CD14-positive monocyte (primary cell): ENCODE measurements at regions not wholly inside any gene's neighbourhood (a gene's known extent, or its start where the extent isn't known, plus 50 kb on each side); places are given as distances from the start of the nearest gene placed in this dataset.

Experiments used
- DNase-seq, 3 donors: peaks; one replicate each; pipeline ENCODE4 v3.0.0-alpha.2; 2011 to 2022
- H2AFZ ChIP-seq: 2 replicates; pipeline ENCODE4 v1.6.0; 2012; ENCODE audit warnings: mild to moderate bottlenecking, low read depth, low read length, inconsistent platforms; ENCODE audit not compliant: insufficient read depth, poor library complexity, severe bottlenecking
- H3K27ac ChIP-seq, 2 donors: 1 replicate in 1 of 2; 2 replicates in 1 of 2; pipeline ENCODE4 v1.5.1; 2012 to 2013; ENCODE audit warnings: low read length in 2 of 2, control low read depth in 1 of 2, inconsistent platforms in 1 of 2, low read depth in 1 of 2, mild to moderate bottlenecking in 1 of 2
- H3K27me3 ChIP-seq, 2 donors: one replicate each; pipeline versions ENCODE4 v1.6.0 to v1.6.1; 2011 to 2013; ENCODE audit warnings: low read length in 2 of 2; ENCODE audit not compliant: control insufficient read depth in 2 of 2, insufficient read depth in 2 of 2
- H3K36me3 ChIP-seq, 2 donors: replicated peaks in 1 of 2; 1 replicate in 1 of 2; 2 replicates in 1 of 2; pipeline versions ENCODE4 v1.5.1 to v1.6.1; 2012 to 2013; ENCODE audit warnings: low read length in 2 of 2, control low read depth in 1 of 2, inconsistent platforms in 1 of 2, mild to moderate bottlenecking in 1 of 2; ENCODE audit not compliant: insufficient read depth in 2 of 2, control insufficient read depth in 1 of 2
- H3K4me1 ChIP-seq, 2 donors: 1 replicate in 1 of 2; 2 replicates in 1 of 2; pipeline versions ENCODE4 v1.5.1 to v1.6.1; 2012 to 2013; ENCODE audit warnings: low read length in 2 of 2, control low read depth in 1 of 2, inconsistent platforms in 1 of 2, mild to moderate bottlenecking in 1 of 2, moderate library complexity in 1 of 2; ENCODE audit not compliant: insufficient read depth in 2 of 2, control insufficient read depth in 1 of 2
- H3K4me2 ChIP-seq: replicated peaks from 2 replicates; pipeline ENCODE3; 2012; ENCODE audit warnings: low read length, moderate library complexity, mild to moderate bottlenecking; ENCODE audit not compliant: poor library complexity, severe bottlenecking; ENCODE audit errors: extremely low read depth
- H3K4me3 ChIP-seq, 3 experiments: fragments of 200-600 bp in 1 of 3; sonication (generic) in 1 of 3; replicated peaks in 1 of 3; 1 replicate in 2 of 3; 2 replicates in 1 of 3; pipeline ENCODE4 v1.5.1; 2011 to 2013; ENCODE audit warnings: low read length in 3 of 3, mild to moderate bottlenecking in 3 of 3, control low read depth in 2 of 3, low read depth in 2 of 3, inconsistent platforms in 1 of 3, moderate library complexity in 1 of 3
- H3K79me2 ChIP-seq: 2 replicates; pipeline ENCODE4 v1.6.0; 2012; ENCODE audit warnings: mild to moderate bottlenecking, control low read depth, inconsistent platforms, low read length, moderate library complexity; ENCODE audit not compliant: insufficient read depth
- H3K9ac ChIP-seq: 2 replicates; pipeline ENCODE4 v1.6.0; 2017; ENCODE audit warnings: low read length, mild to moderate bottlenecking; ENCODE audit not compliant: insufficient read depth, poor library complexity, severe bottlenecking
- H3K9me3 ChIP-seq, 2 donors: replicated peaks in 1 of 2; 1 replicate in 1 of 2; 2 replicates in 1 of 2; pipeline versions ENCODE4 v1.5.1 to v1.6.1; 2012 to 2013; ENCODE audit warnings: low read length in 2 of 2, control low read depth in 1 of 2; ENCODE audit not compliant: control insufficient read depth in 1 of 2, insufficient read depth in 1 of 2
- H4K20me1 ChIP-seq: 2 replicates; pipeline ENCODE4 v1.6.0; 2012; ENCODE audit warnings: mild to moderate bottlenecking, low read length, control low read depth, moderate library complexity; ENCODE audit not compliant: insufficient read depth
- H3K27ac Mint-ChIP-seq, 7 donors: one replicate each; pipeline ENCODE4 v1.8.0; 2020; ENCODE audit warnings: mild to moderate bottlenecking in 7 of 7, mixed read lengths in 7 of 7, moderate library complexity in 6 of 7, inconsistent platforms in 2 of 7
- H3K27me3 Mint-ChIP-seq, 3 donors: one replicate each; pipeline ENCODE4 v1.8.0; 2021 to 2022; ENCODE audit warnings: low read depth in 3 of 3, mild to moderate bottlenecking in 3 of 3, mixed read lengths in 3 of 3, moderate library complexity in 3 of 3, inconsistent platforms in 1 of 3
- H3K36me3 Mint-ChIP-seq, 2 donors: one replicate each; pipeline ENCODE4 v1.8.0; 2020; ENCODE audit warnings: mixed read lengths in 2 of 2, inconsistent platforms in 1 of 2, mild to moderate bottlenecking in 1 of 2
- H3K4me1 Mint-ChIP-seq: one replicate; pipeline ENCODE4 v1.8.0; 2020; ENCODE audit warnings: mild to moderate bottlenecking, mixed read lengths
- H3K4me3 Mint-ChIP-seq, 2 donors: one replicate each; pipeline ENCODE4 v1.8.0; 2020; ENCODE audit warnings: mild to moderate bottlenecking in 2 of 2, mixed read lengths in 2 of 2, moderate library complexity in 1 of 2
- H3K9me3 Mint-ChIP-seq, 7 donors: one replicate each; pipeline ENCODE4 v1.8.0; 2020 to 2022; ENCODE audit warnings: mixed read lengths in 7 of 7, mild to moderate bottlenecking in 6 of 7, moderate library complexity in 6 of 7, inconsistent platforms in 2 of 7
- CTCF ChIP-seq: fragments of 200-600 bp; IDR thresholded peaks from one replicate; pipeline ENCODE4 v1.8.0; 2022; ENCODE audit warnings: antibody characterized with exemption, mild to moderate bottlenecking
- WGBS: methylation state at CpG from one replicate; pipeline ENCODE4 v1.1.5; 2013; ENCODE audit warnings: missing lambda C conversion rate; ENCODE audit not compliant: insufficient coverage; 5-methylcytosine and 5-hydroxymethylcytosine counted together
- intact Hi-C, 2 donors: fragments of 100-400 bp; cut with micrococcal nuclease; formaldehyde crosslinking; loops; one replicate each; pipeline versions ENCODE4 v1.15.0 to v1.15.1; 2023

GRCh38 chr7:16284581-16284980 is 136.8 kb downstream of the CRPPA start:
- H3K27me3 Mint-ChIP-seq: no peaks in the 10 kb centered on the region
- peaks cover 0 to 7% (median 4%) of the 10 kb centered on the region in 7 donors for H3K9me3 Mint-ChIP-seq
- H3K4me3 Mint-ChIP-seq: no peak overlapping the region
- no peak for DNase-seq
- peaks cover 0 to 7% of the 10 kb centered on the region in 2 donors for H3K9me3 ChIP-seq
- no CpG with 5 or more reads among the region's 4 CpGs for WGBS
- intact Hi-C loops: no loop called here
- H4K20me1 ChIP-seq: no peaks in the 10 kb centered on the region
- H3K4me1 ChIP-seq: no peaks in the 10 kb centered on the region
- no peaks in the 10 kb centered on the region for H3K79me2 ChIP-seq
- H3K4me1 Mint-ChIP-seq: no peaks in the 10 kb centered on the region
- H2AFZ ChIP-seq: no peak overlapping the region
- no peaks in the 10 kb centered on the region for H3K36me3 Mint-ChIP-seq
- H3K4me3 ChIP-seq: no peak overlapping the region
- H3K27me3 ChIP-seq: no peaks in the 10 kb centered on the region
- no peak overlapping the region for H3K27ac ChIP-seq
- no peak overlapping the region for H3K4me2 ChIP-seq
- no peak for TF ChIP-seq CTCF
- no peak overlapping the region for H3K9ac ChIP-seq
- no peak overlapping the region for H3K27ac Mint-ChIP-seq
- no peaks in the 10 kb centered on the region for H3K36me3 ChIP-seq

DNA sequence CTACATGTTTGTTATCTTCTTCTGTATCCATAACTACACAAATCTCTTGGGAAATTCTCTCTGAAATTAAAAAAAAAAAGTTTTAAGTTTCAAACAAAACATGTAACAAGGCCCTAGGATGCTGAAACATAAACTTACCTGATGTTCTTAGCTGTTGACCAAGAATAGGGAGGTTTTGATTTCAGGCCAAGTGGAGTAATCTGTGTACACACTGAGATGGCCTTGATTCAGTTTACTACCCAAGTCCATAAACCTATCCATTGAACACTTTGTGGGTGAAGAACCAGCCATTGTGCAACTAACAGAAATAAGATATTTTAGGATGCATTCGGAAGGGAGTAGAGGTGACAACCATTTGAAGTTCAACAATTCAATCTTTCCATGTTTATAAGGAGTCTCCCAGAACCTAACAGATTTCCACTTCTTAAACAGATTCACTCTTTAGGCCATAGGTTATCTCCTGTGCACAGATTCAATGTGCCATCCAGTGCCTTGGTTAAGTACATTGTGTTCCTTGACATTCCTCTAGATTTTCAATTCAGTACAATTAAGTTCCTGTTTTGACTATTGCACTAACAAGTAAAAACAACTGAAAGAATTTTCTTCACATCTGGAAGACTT is 143.1 kb downstream of the CRPPA start:
- Histone ChIP-seq H3K9me3 (peaks cover 0 to 12% of the 10 kb centered on the region in 2 donors), H3K79me2 (no peaks in the 10 kb centered on the region), H3K27ac (no peak overlapping the region), H4K20me1 (no peaks in the 10 kb centered on the region), H3K4me1 (no peaks in the 10 kb centered on the region), H3K9ac (no peak overlapping the region), H2AFZ (no peak overlapping the region), H3K4me2 (no peak overlapping the region), H3K27me3 (no peaks in the 10 kb centered on the region), H3K36me3 (no peaks in the 10 kb centered on the region), H3K4me3 (no peak overlapping the region)
- Mint-ChIP-seq H3K27me3 (no peaks in the 10 kb centered on the region), H3K27ac (no peak overlapping the region), H3K4me3 (no peak overlapping the region), H3K36me3 (no peaks in the 10 kb centered on the region), H3K4me1 (no peaks in the 10 kb centered on the region), H3K9me3 (peaks cover 0 to 14% (median 2%) of the 10 kb centered on the region in 7 donors)
- intact Hi-C loops: no loop called here
- WGBS: no CpG with 5 or more reads among the region's 1 CpG
- no peak for DNase-seq
- no peak for TF ChIP-seq CTCF
